Fibroblast of upper back skin (primary cell): ENCODE measurements at regions not wholly inside any gene's neighbourhood (a gene's known extent, or its start where the extent isn't known, plus 50 kb on each side); places are given as distances from the start of the nearest gene placed in this dataset.
"Not testable (repeated sequence)": the region's sequence is repeated elsewhere in the genome, so short reads cannot be mapped to it uniquely, and the experiment has no call there.

Experiments used
- DNase-seq: peaks from one replicate; pipeline ENCODE4 v3.0.0-alpha.2; 2013

DNA sequence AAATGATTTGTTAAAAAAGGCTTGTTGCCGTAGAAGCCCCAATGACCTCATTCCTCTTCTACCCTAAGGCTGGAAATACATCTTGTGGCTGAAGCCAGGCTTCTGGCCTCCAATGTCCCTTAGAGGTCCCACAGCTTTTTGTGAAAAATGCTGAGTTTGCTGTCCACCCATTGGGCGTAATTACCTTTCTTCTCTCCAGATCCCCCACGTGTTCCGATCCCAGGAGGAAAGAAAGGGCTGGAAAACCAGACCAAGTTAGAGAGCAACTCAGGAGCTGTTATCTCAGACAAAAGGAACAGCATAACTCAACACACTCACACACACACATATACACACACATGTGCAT is 154.2 kb downstream of the MIAT start:
- no peak for DNase-seq

DNA sequence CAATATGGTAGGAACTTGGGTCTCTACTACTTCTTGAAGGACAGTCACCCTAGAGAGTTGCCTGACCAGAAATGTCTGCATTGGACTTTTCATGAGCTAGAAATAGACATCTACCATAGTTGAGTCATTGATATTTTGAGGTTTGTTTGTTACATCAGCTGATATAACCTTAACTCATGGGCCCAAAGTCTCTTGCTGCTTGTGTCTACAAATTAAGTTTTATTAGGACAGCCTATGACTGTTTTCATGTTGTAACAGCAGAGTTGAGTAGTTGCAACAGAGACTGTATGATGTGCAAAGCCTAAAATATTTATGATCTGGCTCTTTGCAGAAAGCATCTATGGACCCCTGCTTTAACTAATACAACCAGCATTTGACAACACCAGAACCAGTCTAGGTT is 155.3 kb downstream of the MIAT start:
- DNase-seq, result no peak

DNA sequence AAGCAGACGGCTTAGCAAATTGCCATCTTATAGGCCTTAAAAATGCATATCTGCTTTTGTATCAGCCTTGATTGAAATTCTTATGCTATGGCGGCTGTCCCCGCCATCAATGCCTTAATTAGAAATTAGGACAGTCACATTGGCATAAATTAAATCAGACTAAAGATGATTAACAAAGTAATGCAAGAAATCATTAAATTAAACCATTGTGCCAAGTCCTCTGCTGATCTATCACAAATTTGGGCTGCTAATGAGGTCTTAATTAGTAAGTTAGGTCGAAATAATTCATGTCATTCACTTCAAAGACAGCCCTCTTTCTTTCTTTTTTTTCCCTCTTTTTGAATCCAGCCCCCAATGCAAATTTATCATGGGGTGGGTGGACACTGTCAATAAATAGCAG is 159.3 kb downstream of the MIAT start:
- no peak for DNase-seq

DNA sequence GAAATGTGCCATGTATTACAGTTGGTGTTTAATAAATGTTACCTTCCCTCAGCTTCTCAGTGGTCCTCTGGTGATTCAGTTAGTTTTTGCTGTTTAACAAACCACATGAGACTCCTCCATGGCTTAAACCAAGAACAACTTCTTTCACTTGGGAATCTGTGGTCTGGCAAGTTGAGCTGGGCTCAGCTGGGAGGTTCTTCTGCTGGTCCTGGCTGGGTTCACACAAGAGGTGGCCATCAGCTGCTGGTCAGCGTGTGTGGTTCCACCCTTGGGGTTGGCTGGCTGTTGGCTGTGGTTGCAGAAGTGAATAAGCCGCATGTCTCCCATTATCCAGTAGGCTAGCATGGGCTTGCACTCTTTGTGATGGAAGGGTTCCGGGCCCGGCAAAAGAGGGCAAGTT is 160.5 kb downstream of the MIAT start:
- no peak for DNase-seq

DNA sequence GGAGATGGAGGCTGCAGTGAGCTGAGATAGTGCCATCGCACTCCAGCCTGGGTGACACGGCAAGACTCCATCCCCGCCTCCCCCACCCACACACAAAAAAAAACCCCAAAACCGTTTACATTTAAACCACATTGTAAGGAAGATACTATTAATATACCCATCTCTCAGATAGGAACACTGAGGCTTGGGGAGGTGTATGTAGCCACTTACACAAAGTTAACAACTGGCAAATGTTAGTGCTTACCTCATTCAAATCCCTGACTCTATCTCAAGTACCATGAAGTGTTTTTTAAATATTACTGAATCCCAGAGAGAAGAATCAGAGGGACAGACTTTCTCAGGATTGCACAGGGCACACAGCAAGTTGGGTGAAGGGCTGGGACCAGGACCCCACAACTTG is 164.5 kb downstream of the MIAT start:
- DNase-seq, result no peak

DNA sequence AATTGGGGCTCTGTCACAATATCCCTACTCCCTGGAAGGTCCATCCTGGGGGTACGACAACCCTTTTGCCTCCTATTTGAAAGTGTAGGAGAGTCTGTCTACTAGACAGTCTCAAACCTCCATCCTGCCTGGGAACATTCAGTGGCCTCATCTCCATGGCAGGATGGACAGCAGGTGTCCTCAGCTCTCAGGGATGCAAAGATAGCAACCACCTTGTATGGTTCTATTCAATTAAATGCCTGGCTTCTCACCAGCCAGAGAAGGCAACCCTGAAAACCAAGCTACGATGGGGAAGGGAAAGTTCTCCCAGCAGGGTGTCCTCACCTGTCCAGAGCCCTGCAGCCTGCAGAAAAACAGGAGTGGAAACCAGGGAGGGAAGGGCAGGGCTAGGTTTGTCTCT is 164.9 kb downstream of the MIAT start:
- DNase-seq, result no peak

DNA sequence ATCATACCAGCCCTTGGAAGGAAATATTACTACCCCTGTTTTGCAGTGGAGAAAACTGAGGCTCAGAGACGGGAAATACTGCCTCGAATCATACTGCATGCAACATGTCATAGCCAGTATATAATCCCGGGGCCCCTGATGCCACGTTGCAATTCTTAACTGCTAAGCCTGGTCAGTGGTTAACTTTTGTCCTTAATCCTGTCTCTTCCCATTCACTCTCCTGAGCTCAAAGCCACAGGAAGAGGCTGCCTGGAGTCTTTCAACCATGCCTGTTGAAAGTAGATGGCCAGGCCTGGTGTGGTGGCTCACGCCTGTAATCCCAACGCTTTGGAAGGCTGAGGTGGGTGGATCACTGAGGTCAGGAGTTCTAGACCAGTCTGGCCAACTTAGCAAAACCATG is 166.6 kb downstream of the MIAT start:
- no peak for DNase-seq

DNA sequence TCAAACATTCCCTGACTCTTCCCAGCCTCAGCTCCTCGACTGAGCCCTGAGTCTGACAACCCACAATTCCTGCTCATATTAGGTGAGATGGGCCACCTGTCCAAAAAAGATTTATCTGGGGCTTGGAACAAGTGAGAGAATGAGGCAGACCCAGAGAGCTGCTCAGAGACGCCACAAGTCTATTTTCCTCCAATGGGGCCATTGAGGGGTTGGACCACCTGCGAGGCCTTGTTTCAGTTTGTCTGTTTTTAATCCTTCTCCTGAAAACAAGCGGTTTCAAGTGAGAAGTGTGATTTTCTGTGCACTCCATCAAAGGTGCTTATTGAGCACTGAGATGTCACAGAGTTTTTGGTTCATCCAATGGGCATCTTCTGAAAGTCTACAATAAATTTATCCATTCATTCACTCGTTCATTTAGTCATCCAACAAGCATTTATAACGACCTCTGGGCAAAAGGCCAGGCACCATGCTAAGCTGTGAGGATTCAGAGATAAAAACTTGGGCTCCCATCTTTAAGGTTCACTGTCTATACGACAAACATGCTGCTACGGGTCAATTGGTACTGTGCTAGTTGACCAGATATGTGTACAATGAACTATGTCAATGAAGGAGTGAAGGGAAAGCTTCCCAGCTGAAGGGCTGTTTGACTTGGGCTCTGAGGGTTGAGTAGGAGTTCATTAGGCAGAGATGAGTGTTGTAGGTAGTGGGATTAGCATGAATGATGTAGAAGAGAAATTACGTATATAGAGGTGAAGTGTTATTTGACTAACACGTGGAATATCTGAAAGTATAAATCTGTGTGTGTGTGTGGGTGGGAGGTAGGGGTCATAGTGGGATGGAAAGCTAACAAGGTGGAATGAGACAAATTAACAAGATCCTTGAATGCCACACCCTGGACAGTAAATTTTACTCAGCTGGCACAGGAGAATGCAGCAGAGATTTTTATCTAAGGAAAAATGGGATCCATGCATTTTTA is 168.9 kb downstream of the MIAT start:
- peak; percentile 44 for DNase-seq

DNA sequence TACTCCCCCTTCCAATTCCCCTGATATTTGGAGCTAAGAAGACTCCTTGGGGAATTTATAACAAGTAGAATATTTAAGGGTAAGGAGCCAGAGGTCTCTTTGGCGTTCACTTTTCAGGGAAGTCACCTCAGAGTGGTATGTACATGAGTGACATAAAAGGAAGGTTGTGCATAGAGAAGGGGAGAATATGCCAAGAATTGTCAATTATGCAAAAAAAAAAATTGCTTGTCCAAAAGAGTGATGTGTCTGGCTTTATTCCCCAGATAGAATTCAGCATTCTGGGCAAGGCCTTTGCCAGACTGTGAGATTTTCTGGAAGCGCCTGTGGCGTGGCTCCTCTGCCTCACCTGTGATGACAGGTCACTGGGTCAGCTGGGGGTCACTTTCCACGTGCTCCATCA is 170.2 kb downstream of the MIAT start:
- no peak for DNase-seq

DNA sequence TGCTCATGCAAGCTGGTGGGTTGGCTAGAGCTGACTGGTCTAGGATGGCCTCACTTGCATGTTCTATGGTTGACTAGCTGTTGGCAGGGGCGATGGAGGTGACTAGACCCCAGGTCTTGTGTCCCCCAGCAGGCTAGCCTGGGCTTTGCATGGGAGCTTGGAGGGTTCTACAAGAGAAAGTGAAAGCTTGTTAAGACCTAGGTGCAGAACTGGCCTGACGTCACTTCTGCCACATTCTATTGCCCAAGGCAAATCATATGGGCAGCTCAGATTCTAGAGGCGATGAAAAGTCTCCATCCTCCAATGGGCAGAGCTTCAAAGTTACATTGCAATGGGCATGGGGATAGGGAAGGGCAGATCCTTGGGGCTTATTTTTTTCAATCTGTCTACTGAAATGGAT is 170.9 kb downstream of the MIAT start:
- no peak for DNase-seq

DNA sequence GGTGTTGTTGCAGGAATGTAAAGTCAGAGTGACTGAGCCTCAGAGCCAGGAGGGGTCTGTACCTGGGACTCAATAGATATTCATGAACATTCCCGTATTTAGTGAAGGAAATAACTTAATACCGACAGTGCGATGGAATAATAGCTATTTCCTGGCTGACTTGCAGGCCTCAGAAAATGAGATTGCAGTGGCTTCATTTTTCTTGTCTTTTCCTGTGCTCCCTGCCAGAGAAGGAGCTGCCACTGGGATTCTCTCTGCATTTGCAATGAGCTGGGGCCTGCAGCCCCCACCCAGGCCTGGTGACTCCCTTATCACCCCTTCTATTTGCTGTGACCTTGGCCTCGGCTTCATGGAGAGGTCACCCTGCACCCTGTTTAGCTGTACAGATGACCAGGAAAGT is 173.4 kb downstream of the MIAT start:
- no peak for DNase-seq

DNA sequence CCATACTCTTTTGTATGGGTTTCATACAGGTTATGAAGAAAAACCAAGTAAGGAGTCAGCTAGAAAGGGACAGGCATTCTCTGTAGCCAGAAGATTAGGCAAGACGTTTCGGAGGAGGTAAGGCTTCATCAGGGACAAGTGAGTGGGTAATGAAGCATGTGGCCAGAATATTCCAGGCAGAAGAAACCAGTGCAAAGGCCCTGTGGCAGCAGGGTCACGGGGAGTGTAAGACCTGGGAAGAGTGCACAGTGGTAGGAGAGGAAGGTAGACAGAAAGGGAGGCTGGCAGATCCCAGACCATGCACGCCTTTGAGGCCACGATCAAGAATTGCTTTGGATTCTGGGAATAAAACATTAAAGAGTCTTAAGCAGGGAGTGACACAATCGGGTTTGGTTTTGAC is 177.6 kb downstream of the MIAT start:
- no peak for DNase-seq

DNA sequence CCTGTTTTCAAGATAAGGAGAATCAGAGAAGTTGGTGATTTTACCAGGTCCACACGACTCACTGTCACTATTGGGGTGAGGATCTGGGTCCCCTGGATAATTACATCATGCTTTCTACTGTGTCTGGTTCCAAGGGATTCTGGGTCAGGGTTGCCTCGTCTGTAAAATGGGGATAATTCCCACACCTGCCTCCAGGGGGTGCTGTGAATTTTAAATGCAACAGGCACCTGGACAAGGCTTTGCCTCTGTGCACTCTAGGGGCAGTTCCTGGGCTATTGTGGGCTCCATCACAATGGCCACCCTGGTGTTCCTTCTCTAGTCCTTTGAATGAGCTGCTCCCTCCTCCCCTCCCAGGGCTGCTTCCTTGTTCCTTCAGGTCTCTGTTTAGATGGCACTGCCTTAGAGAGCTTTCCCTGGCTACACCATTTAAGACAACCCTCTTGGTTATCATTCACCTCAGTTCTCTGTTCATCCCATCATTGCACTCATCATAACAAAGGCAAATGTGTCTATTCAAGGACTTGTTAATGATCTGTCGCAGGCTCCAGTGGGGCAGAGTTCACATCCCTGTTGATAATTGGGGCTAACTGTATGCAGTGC is 178.6 kb downstream of the MIAT start:
- DNase-seq, result peak; percentile 46

DNA sequence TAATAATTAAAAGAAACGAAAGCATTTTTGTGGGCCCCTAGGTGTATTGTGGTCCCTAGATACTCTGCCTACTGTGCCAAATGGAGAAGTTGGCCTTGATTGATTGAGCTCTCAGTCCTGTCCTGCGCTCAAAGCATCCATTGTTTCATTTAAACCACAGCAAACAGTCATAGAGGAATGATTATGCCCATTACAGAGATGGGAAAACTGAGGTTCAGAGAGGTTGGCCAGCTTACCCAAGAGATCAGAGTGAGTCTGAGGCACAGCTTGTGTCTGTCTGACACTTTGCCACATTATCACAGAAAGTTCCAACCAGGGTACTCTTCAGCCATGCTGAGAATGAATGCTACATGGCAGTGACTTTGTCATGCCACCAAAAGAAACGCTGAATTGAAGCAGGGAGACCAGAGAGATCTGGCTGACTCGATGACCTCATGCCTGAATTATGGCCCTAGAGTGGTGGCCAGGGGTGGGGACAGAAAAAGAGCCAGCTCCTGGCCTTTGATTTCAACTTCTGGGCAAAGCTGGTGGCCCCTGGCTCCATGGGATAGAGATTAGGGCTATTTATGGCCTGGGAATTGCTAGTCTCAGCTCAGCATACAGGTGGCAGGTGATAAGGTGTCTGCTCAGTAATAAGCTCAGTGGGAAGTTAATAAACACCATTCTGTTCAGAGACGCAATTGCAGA is 180.5 kb downstream of the MIAT start:
- no peak for DNase-seq

DNA sequence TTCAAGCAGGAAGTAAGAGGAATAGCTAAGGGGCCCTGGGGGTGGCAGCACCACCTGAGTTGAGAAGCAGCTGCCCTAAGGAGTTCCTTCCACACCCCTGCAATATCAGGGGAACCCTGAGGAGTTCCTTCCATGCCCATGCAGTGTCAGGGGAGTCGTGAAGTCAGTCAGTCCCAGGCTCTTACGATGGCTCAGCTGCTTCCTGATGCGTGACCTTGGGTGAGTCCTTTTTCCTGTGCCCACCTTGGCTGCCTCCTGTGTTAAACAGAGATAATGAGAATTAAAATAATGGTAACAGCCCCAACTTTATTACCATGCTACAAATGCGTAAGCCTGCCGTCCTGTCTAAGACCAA is 181.1 kb downstream of the MIAT start:
- no peak for DNase-seq

DNA sequence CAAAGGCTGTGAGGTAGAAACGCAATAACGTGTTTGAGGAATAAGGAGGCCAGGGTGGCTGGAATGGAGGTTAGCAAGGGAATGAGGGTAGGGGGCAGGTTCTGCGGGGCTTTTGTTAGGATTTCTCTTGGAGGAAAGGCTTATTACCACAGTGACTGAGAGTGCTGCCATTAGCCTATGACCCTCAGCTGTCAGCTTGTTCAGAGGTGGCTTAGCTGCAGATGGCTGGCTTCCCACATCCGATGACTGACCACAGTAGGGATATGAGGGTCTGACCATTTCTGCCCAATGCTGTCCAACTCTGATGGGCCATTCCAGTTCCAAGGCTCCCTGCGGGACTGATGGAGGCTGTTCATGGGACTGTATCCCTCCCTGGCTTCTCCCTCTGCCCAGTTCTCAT is 181.8 kb downstream of the MIAT start:
- DNase-seq, result no peak

DNA sequence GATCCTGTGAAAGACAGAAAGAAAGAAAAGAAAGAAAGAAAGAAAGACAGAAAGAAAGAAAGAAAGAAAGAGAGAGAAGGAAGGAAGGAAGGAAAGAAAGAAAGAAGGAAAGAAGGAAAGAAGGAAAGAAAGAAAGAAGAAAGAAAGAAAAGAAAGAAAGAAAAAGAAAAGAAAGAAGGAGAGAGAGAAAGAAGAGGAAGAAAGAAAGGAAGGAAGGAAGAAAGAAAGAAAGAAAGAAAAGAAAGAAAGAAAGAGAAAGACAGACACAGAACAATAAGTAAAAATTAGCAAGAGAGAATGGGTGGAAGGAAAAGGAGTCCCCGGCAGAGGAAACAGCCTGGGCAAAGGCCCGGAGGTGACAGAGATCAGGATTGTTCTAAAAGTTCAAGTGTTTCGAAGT is 183.4 kb downstream of the MIAT start:
- not testable (repeated sequence) for DNase-seq

DNA sequence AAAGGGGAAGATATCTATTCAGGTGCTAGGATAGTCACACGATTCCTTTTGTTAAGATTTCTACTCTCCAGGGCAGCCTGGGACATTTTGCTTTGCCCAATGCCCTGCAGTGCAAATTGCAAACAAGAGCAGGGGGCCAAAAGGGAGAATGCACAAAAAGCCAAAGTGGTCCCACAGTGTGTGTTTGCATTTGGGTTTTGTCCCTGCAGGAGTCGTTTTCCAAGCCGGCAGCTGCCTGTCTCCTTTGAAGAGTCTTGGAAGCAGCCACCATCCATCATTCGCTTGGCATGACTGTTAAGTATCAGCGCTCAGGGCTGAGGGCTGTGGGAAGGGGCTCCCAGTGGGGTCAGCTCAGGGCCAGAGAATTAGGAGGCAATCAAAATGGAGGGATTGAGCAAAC is 184.7 kb downstream of the MIAT start:
- no peak for DNase-seq

DNA sequence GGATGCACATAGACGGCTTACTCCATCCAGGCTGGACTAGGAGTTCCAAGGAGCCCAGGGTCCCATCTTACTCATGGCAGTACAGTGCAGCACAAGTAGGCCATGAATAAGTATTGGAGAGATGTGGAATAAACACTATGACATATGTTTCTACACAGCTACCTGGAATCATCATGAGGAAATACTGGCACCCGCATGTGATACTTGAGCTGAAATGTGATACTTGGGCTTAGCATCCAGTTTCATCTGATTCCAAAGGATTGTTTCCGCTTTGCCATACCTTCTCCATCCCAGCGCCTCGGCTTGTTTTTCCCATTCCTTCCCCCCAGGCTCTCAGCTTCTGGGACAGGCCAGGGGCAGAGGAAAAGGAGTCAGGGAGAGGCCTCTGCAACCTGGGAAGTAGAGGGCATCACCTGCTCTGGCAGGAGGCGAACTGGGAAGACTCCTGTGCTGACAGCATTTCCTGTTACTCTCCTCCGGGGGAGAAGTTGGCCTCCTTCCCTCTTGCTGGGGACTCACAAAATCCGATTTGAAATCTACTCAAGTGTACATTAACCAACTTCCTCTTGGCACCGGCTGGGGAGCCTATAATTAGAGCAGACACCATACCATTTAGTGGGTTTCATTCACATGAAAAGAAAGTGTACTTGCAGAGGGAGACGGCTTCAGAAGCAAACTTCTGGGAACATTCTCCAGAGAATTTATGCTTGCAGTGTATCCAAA is 187.8 kb downstream of the MIAT start:
- peak; percentile 28 for DNase-seq

DNA sequence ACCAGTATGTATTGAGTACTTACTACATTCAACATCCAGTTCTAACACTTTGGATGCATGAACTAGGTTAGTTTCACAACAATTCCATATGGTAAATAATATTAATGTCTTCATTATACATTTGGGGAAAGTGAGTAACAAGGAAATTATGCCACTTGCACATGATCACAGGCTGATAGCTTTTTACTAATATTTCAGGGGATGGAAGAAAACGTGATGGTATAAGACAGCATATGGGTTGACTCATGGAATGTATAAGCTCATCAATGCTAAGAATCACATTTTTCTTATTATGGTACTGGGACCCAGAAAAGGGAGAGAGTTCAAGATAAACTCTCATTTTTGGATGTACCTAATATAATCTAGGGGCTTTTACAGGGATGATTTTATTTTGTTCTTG is 188.7 kb downstream of the MIAT start:
- DNase-seq, result peak; percentile 36

DNA sequence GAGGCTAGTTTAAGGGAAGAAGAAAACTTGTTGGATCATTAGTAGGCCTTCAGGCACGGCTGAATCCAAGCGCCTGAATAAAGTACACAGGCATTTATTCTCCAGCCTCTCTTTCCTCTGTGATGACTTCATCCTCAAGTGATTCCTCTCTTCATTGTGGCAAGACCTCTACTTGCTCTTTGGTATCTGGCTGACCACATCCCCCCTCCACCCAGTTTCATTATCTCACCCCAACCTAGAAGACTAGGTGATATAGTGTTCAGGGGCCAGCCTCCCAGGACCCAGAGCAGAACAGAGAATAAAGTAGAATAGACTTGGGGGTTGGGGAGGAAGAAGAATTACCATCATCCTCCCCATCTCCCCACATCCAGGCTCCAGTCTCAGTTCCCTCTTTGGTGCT is 189.3 kb downstream of the MIAT start:
- peak; percentile 61 for DNase-seq

DNA sequence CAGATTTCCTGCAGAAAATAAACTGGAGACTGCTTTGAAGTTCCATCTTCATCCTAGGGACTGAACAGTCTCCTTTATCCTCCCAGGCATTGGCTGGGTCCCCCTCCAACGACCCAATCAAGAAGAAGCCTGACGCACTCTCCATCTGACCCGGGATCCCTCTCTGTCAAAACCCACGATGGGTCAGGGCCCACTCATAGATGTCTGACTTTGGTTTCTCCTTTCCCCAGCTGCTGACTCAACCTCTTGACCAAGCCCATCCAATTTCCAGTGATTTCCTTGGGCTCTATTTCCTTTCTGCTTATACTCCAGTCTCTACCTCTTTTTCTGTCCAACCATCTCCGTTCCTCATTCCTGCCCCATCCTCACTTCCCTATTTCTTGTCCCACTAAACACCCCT is 189.7 kb downstream of the MIAT start:
- no peak for DNase-seq

DNA sequence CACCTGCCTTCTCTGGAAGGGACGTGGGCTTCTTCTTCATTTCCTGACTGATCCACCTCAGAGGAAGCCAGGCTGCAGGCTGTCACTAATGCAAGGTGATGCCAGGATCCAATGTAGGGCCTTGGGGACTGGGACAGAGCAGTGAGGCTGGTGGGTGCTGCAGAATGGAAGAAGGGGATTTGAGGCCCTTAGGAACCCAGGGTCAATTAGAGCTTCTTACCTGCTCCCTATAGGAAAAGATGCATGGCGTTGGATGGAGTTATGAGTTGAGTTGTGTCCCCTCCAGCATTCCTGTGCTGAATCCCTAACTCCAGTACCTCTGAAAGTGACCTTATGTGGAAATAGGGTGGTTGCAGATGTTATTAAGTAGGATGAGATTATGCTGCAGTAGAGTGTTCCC is 190.4 kb downstream of the MIAT start:
- no peak for DNase-seq
